Natural killer cell (primary cell): ENCODE measurements at regions not wholly inside any gene's neighbourhood (a gene's known extent, or its start where the extent isn't known, plus 50 kb on each side); places are given as distances from the start of the nearest gene placed in this dataset.

Source experiments
- ATAC-seq, 3 donors: fragments of 150-1000 bp in 2 of 3; fragments of 200-7000 bp in 1 of 3; cut with Tn5 transposase; 1 replicate in 1 of 3; 2 replicates in 2 of 3; pipeline ENCODE4 v1.10.0; 2021; ENCODE audit warnings: mild to moderate bottlenecking in 2 of 3, moderate library complexity in 2 of 3
- DNase-seq, 2 donors: peaks; one replicate each; pipeline versions ENCODE4 v3.0.0 to v3.0.0-alpha.2; 2013 to 2021; ENCODE audit warnings: mixed read lengths in 1 of 2
- H3K27ac ChIP-seq: one replicate; pipeline ENCODE4 v1.5.1; 2013; ENCODE audit warnings: mild to moderate bottlenecking, low read length
- H3K27me3 ChIP-seq: one replicate; pipeline ENCODE4 v1.6.1; 2013; ENCODE audit warnings: low read length; ENCODE audit not compliant: control insufficient read depth, insufficient read depth
- H3K36me3 ChIP-seq: one replicate; pipeline ENCODE4 v1.6.1; 2013; ENCODE audit warnings: low read length; ENCODE audit not compliant: control insufficient read depth, insufficient read depth
- H3K4me1 ChIP-seq: one replicate; pipeline ENCODE4 v1.6.1; 2013; ENCODE audit warnings: low read length; ENCODE audit not compliant: control insufficient read depth, insufficient read depth
- H3K4me3 ChIP-seq: one replicate; pipeline ENCODE4 v1.5.1; 2013; ENCODE audit warnings: low read length
- H3K9me3 ChIP-seq: one replicate; pipeline ENCODE4 v1.6.1; 2013; ENCODE audit warnings: low read length; ENCODE audit not compliant: control insufficient read depth, insufficient read depth
- H3K27ac Mint-ChIP-seq, 2 donors: one replicate each; pipeline ENCODE4 v1.8.0; 2022; ENCODE audit warnings: mild to moderate bottlenecking in 2 of 2, mixed read lengths in 2 of 2, moderate library complexity in 1 of 2
- H3K27me3 Mint-ChIP-seq, 2 donors: one replicate each; pipeline ENCODE4 v1.8.0; 2022; ENCODE audit warnings: low read depth in 2 of 2, mixed read lengths in 2 of 2
- H3K36me3 Mint-ChIP-seq: one replicate; pipeline ENCODE4 v1.8.0; 2022; ENCODE audit warnings: mixed read lengths
- H3K4me1 Mint-ChIP-seq, 2 donors: one replicate each; pipeline ENCODE4 v1.8.0; 2022; ENCODE audit warnings: mixed read lengths in 2 of 2
- H3K4me3 Mint-ChIP-seq: one replicate; pipeline ENCODE4 v1.8.0; 2022; ENCODE audit warnings: mild to moderate bottlenecking, moderate library complexity, mixed read lengths
- H3K9me3 Mint-ChIP-seq, 2 donors: one replicate each; pipeline ENCODE4 v1.8.0; 2022; ENCODE audit warnings: mixed read lengths in 2 of 2
- CTCF ChIP-seq: fragments of 200-600 bp; IDR thresholded peaks from one replicate; pipeline ENCODE4 v1.8.0; 2022; ENCODE audit warnings: antibody characterized with exemption
- WGBS: methylation state at CpG from one replicate; pipeline ENCODE4 v1.1.7; 2013; ENCODE audit warnings: missing lambda C conversion rate; ENCODE audit not compliant: insufficient coverage; 5-methylcytosine and 5-hydroxymethylcytosine counted together
- intact Hi-C: fragments of 100-400 bp; cut with micrococcal nuclease; formaldehyde crosslinking; loops from one replicate; pipeline ENCODE4 v1.14.2; 2022

GRCh38 chr3:17942856-17943255 lies 200.4 kb upstream of the TBC1D5 start:
- peaks cover 0 to 5% of the 10 kb centered on the region in 2 donors for H3K4me1 Mint-ChIP-seq
- no peaks in the 10 kb centered on the region for H3K9me3 Mint-ChIP-seq
- ATAC-seq: no peak
- H3K36me3 ChIP-seq: no peaks in the 10 kb centered on the region
- no peak overlapping the region for H3K27ac ChIP-seq
- no peak overlapping the region for H3K4me3 Mint-ChIP-seq
- peaks cover 12 to 35% of the 10 kb centered on the region in 2 donors for H3K27me3 Mint-ChIP-seq
- no peaks in the 10 kb centered on the region for H3K27me3 ChIP-seq
- intact Hi-C loops: no loop called here
- H3K27ac Mint-ChIP-seq: no peak overlapping the region
- no peaks in the 10 kb centered on the region for H3K4me1 ChIP-seq
- no peaks in the 10 kb centered on the region for H3K36me3 Mint-ChIP-seq
- no peak for TF ChIP-seq CTCF
- H3K9me3 ChIP-seq: no peaks in the 10 kb centered on the region
- no peak overlapping the region for H3K4me3 ChIP-seq
- no peak for DNase-seq
- WGBS: 88% methylated on average over 2 of the region's 2 CpGs

GRCh38 chr3:17941766-17942165 lies 199.3 kb upstream of the TBC1D5 start:
- no peak for TF ChIP-seq CTCF
- Histone ChIP-seq H3K36me3 (no peaks in the 10 kb centered on the region), H3K4me3 (no peak overlapping the region), H3K4me1 (no peaks in the 10 kb centered on the region), H3K27ac (no peak overlapping the region), H3K27me3 (no peaks in the 10 kb centered on the region), H3K9me3 (no peaks in the 10 kb centered on the region)
- Mint-ChIP-seq H3K4me1 (peaks cover 0 to 5% of the 10 kb centered on the region in 2 donors), H3K27me3 (peaks cover 6 to 37% of the 10 kb centered on the region in 2 donors), H3K27ac (no peak overlapping the region), H3K4me3 (no peak overlapping the region), H3K9me3 (no peaks in the 10 kb centered on the region), H3K36me3 (no peaks in the 10 kb centered on the region)
- DNase-seq (no peak), ATAC-seq (no peak)
- intact Hi-C loops: no loop called here

- no peaks in the 10 kb centered on the region for H3K9me3 Mint-ChIP-seq
- no peaks in the 10 kb centered on the region for H3K27me3 ChIP-seq
- no peak overlapping the region for H3K27ac ChIP-seq
- no peak overlapping the region for H3K4me3 Mint-ChIP-seq
- H3K27me3 Mint-ChIP-seq: peaks cover 3 to 37% of the 10 kb centered on the region in 2 donors
- no peaks in the 10 kb centered on the region for H3K9me3 ChIP-seq
- no peak for DNase-seq
- no peak for TF ChIP-seq CTCF
- H3K27ac Mint-ChIP-seq: no peak overlapping the region
- intact Hi-C loops: no loop called here
- peaks cover 0 to 5% of the 10 kb centered on the region in 2 donors for H3K4me1 Mint-ChIP-seq
- no peak overlapping the region for H3K4me3 ChIP-seq
- H3K36me3 Mint-ChIP-seq: no peaks in the 10 kb centered on the region
- WGBS: 100% methylated on average over 1 of the region's 2 CpGs
- no peak for ATAC-seq
- H3K4me1 ChIP-seq: no peaks in the 10 kb centered on the region
- H3K36me3 ChIP-seq: no peaks in the 10 kb centered on the region
Measured at GRCh38 chr3:17941152-17941551, 198.7 kb upstream of the TBC1D5 start.

- Histone ChIP-seq H3K36me3 (no peaks in the 10 kb centered on the region), H3K4me1 (no peaks in the 10 kb centered on the region), H3K9me3 (no peaks in the 10 kb centered on the region), H3K4me3 (no peak overlapping the region), H3K27ac (no peak overlapping the region), H3K27me3 (no peaks in the 10 kb centered on the region)
- Mint-ChIP-seq H3K27ac (no peak overlapping the region), H3K4me3 (no peak overlapping the region), H3K4me1 (no peaks in the 10 kb centered on the region), H3K36me3 (no peaks in the 10 kb centered on the region), H3K9me3 (no peaks in the 10 kb centered on the region), H3K27me3 (peaks cover 7 to 28% of the 10 kb centered on the region in 2 donors)
- no peak for TF ChIP-seq CTCF
- DNase-seq (no peak), ATAC-seq (no peak)
- 90% methylated on average over 16 of the region's 16 CpGs for WGBS
- intact Hi-C loops: no loop called here
Measured at GRCh38 chr3:17939157-17939556, 196.7 kb upstream of the TBC1D5 start.
